ENCODE measurements at regions not wholly inside any gene's neighbourhood (a gene's known extent, or its start where the extent isn't known, plus 50 kb on each side); places are given as distances from the start of the nearest gene placed in this dataset.

GRCh38 chr1:217135569-217135915, 412.3 kb upstream of the ESRRG start:
- TF ChIP-seq CTCF (IDR thresholded peaks at IDR 0.05) (no peak), POLR2A (IDR thresholded peaks at IDR 0.05) (no peak)
